Pancreas (tissue), 10 donors: ENCODE measurements at regions not wholly inside any gene's neighbourhood (a gene's known extent, or its start where the extent isn't known, plus 50 kb on each side); places are given as distances from the start of the nearest gene placed in this dataset.
A peak's percentile ranks its signal among the peaks of the same experiment; 100 is the strongest.

Experiments used
- ATAC-seq, 4 donors: fragments of 200-7000 bp; cut with Tn5 transposase; one replicate each; pipeline versions ENCODE4 v1.8.0 to v1.9.1; 2020; ENCODE audit warnings: mild to moderate bottlenecking in 4 of 4, moderate library complexity in 4 of 4
- DNase-seq, 6 donors: peaks; one replicate each; pipeline ENCODE4 v3.0.0-alpha.2; 2020
- FAIRE-seq: peaks from 2 replicates; lab custom pipeline; 2012; peaks lifted over from hg19 to GRCh38; lab: Jason Lieb, UNC
- H3K27ac ChIP-seq, 4 donors: fragments of 200-600 bp; sonication (generic); 1 replicate in 3 of 4; 2 replicates in 1 of 4; pipeline versions ENCODE4 v1.5.0 to v1.8.0; 2020
- H3K27me3 ChIP-seq, 4 donors: fragments of 200-600 bp; one replicate each; pipeline ENCODE4 v1.8.0; 2021
- H3K36me3 ChIP-seq, 3 donors: fragments of 200-600 bp; sonication (generic) in 1 of 3; one replicate each; pipeline versions ENCODE4 v1.5.0 to v1.8.0; 2020 to 2021
- H3K4me1 ChIP-seq, 3 donors: fragments of 200-600 bp; one replicate each; pipeline ENCODE4 v1.8.0; 2021
- H3K4me3 ChIP-seq, 4 donors: fragments of 200-600 bp; sonication (generic) in 2 of 4; one replicate each; pipeline versions ENCODE4 v1.5.0 to v1.8.0; 2020 to 2021
- H3K9me3 ChIP-seq, 4 donors: fragments of 200-600 bp; one replicate each; pipeline ENCODE4 v1.8.0; 2021
- WGBS, 2 donors: extraction: QIAGEN DNeasy Blood & Tissue Kit; methylation state at CpG; one replicate each; pipeline ENCODE4 v1.1.7; 2013; 5-methylcytosine and 5-hydroxymethylcytosine counted together
- intact Hi-C, 3 donors: fragments of 100-400 bp; cut with DNase I; formaldehyde crosslinking; loops; one replicate each; pipeline versions ENCODE4 v1.11.1 to v1.14.2; 2022
- TF ChIP-seq, protein P1 (sequence below), 4 donors: fragments of 200-600 bp; sonication (generic) in 3 of 4; IDR thresholded peaks; one replicate each; pipeline versions ENCODE4 v1.5.0 to v1.8.0; 2021; ENCODE audit warnings: antibody characterized with exemption in 4 of 4
- donor health status: healthy with polysubstance abuse.
- donor health status: DM: no; HTN: no; CAD: no; lungs with moderate emphysema.
- donor health status: DM: no; HTN: no; CAD: no.
- donor health status: control.
- donor health status: control.
- donor health status: Bipolar disorder and iron deficiency.
- donor health status: DM: yes; HTN: yes; CAD: no.
- donor health status: DM: no; HTN: no; CAD: no.
- donor health status: DM: no; HTN: no; CAD: no.
- donor health status: DM: yes; HTN: yes; CAD: no.

DNA sequence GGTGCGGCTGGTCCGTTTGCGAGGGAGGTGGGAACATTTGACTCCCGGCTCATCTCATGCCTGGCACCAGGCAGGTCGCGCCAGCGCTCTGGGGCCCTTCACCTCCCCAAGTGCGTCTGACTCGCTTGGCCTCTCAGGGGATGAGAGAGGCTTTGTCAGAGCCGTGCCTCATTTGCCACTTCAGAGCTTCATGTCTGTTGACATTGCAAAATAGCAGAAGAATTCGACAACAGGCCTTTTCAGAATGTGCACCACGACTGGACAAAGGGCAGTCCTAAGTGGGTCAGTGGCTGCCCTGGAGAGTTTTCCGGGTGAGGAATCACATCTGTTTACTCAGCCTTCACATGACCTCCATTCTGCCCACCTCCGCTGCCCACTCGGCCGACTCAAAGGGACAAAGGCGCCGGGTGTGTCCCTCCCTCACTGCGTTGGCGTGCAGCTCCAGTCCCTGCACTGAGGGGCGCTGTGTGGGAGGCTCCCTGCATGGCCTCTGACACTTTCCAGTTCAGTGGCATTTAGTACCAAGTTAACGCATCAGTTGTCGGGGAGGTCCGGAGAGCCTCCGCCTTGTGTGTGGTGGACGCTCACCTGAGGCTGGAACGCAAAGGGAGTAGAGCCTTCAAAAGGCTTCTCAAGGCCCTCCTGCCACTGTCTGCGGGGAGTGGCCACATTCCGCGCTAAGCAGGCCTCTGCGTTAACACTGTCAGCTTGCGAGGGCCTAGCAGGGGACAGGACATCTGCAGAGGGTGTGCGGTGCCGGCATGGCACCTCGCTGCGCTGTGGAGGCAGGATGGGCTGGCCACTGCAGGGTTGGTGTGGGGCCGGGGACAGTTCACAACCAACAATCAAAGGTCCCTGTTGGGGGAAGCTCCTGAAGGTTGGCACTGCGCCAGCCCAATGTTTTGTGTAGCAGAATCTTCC is 171.5 kb downstream of the NXNL2 start:
- DNase-seq = peak in 1 of 6 donors; percentile 51
- intact Hi-C loops = no loop called here

DNA sequence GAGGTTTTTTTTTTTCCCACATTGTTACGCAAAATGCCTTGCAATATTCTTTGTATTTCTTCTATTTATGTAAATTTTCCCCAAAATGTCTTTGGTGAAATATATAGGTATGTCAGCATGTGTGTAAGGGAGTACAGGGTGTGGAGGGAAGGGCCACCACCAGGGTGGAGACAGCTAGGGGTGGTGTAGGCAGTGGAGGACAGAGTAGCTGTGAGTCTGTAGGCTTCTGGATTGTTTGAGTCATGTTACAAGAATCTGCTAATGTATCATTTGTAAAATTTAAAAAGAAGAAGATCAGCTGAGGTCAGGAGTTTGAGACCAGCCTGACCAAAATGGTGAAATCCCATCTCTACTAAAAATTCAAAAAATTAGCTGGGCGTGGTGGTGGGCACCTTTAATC is 175.5 kb downstream of the NXNL2 start:
- 67 to 79% methylated on average over 2 of the region's 2 CpGs for WGBS, 2 donors
- TF ChIP-seq, protein P1, sequence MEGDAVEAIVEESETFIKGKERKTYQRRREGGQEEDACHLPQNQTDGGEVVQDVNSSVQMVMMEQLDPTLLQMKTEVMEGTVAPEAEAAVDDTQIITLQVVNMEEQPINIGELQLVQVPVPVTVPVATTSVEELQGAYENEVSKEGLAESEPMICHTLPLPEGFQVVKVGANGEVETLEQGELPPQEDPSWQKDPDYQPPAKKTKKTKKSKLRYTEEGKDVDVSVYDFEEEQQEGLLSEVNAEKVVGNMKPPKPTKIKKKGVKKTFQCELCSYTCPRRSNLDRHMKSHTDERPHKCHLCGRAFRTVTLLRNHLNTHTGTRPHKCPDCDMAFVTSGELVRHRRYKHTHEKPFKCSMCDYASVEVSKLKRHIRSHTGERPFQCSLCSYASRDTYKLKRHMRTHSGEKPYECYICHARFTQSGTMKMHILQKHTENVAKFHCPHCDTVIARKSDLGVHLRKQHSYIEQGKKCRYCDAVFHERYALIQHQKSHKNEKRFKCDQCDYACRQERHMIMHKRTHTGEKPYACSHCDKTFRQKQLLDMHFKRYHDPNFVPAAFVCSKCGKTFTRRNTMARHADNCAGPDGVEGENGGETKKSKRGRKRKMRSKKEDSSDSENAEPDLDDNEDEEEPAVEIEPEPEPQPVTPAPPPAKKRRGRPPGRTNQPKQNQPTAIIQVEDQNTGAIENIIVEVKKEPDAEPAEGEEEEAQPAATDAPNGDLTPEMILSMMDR (IDR thresholded peaks at IDR 0.05) = no peak
- Histone ChIP-seq H3K9me3 (no peaks in the 10 kb centered on the region), H3K27ac (no peak overlapping the region), H3K4me1 (no peaks in the 10 kb centered on the region), H3K27me3 (no peaks in the 10 kb centered on the region), H3K4me3 (no peak overlapping the region), H3K36me3 (no peaks in the 10 kb centered on the region)
- ATAC-seq = no peak
- intact Hi-C loops = no loop called here
- DNase-seq = no peak
- no peak for FAIRE-seq

More for the DNA sequence above, 171.5 kb downstream of the NXNL2 start:
- WGBS, 2 donors = 75 to 79% methylated on average over 38 of the region's 38 CpGs
- no peak for FAIRE-seq
- H3K27ac ChIP-seq = no peak overlapping the region
- H3K4me1 ChIP-seq = no peaks in the 10 kb centered on the region
- H3K9me3 ChIP-seq = no peaks in the 10 kb centered on the region
- H3K27me3 ChIP-seq = no peaks in the 10 kb centered on the region
- no peak overlapping the region for H3K4me3 ChIP-seq
- ATAC-seq = no peak
- TF ChIP-seq, protein P1 (IDR thresholded peaks at IDR 0.05) = no peak
- no peaks in the 10 kb centered on the region for H3K36me3 ChIP-seq

DNA sequence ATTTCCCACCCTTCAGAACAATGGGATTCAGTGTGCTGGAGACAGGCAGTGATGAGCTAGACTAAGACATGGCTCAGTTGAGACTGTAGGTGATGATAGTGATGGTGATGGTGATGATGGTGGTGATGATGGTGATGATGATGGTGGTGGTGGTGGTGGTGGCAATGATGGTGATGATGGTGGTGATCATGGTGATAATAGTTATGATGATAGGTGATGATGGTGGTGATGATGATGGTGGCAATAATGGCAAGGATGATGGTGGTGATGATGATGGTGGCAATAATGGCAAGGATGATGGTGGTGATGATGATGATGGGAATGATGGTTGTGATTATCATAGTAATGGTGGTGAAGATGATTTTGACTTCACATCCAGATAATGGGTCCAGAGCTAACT is 176.7 kb downstream of the NXNL2 start:
- H3K27me3 ChIP-seq = no peaks in the 10 kb centered on the region
- ATAC-seq (no peak), DNase-seq (no peak), FAIRE-seq (no peak)
- no peak overlapping the region for H3K27ac ChIP-seq
- TF ChIP-seq, protein P1 (IDR thresholded peaks at IDR 0.05) = no peak
- no peaks in the 10 kb centered on the region for H3K9me3 ChIP-seq
- no peak overlapping the region for H3K4me3 ChIP-seq
- H3K36me3 ChIP-seq = no peaks in the 10 kb centered on the region
- H3K4me1 ChIP-seq = no peaks in the 10 kb centered on the region
- intact Hi-C loops = no loop called here

DNA sequence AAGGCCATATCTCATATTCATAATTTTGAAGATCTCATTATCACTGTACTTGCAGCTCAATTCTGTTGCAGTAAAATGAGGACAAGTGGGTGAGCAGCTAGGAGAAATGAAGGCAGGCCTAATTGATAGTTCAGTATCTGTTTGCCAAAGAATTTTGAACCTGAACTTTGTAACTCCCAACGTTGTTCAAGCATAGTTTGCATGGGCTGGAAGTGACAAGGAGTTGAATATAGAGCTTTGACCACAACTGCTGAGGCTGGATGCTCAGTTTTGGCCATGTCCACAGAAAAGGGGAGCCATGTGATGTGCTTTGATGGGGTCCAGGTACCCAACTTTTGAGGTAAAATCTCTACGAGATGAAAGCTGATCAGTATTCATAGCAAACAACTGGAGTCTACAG is 177.5 kb downstream of the NXNL2 start:
- DNase-seq = no peak
- no peak overlapping the region for H3K27ac ChIP-seq
- intact Hi-C loops = no loop called here
- no peaks in the 10 kb centered on the region for H3K4me1 ChIP-seq
- 58 to 61% methylated on average over 2 of the region's 2 CpGs for WGBS, 2 donors
- H3K9me3 ChIP-seq = no peaks in the 10 kb centered on the region
- no peak for ATAC-seq
- no peaks in the 10 kb centered on the region for H3K27me3 ChIP-seq
- FAIRE-seq = no peak
- TF ChIP-seq, protein P1 (IDR thresholded peaks at IDR 0.05) = no peak
- H3K36me3 ChIP-seq = no peaks in the 10 kb centered on the region
- no peak overlapping the region for H3K4me3 ChIP-seq

DNA sequence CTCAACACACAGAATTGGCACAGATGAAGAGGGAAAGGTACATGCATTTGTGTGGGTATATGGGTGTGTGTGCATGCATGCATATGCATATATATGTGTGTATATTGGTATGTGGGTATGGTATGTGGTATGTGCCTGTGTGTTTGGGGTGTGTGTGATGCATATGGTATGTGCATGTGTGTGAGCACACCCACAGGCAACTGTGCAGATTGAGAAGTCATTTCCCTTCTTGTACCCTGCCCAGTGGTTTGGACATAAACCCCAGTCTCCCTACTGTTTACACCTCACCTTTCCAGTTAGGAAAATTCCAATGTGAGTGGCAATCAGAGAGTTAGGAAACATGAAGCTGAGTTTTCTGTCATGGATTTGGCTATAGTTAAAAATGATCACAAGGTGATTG is 178.0 kb downstream of the NXNL2 start:
- TF ChIP-seq, protein P1 (IDR thresholded peaks at IDR 0.05) = no peak
- FAIRE-seq = no peak
- H3K27ac ChIP-seq = no peak overlapping the region
- no peaks in the 10 kb centered on the region for H3K9me3 ChIP-seq
- intact Hi-C loops = no loop called here
- no peak overlapping the region for H3K4me3 ChIP-seq
- no peaks in the 10 kb centered on the region for H3K27me3 ChIP-seq
- H3K4me1 ChIP-seq = no peaks in the 10 kb centered on the region
- no peak for ATAC-seq
- no peaks in the 10 kb centered on the region for H3K36me3 ChIP-seq
- DNase-seq = no peak
